ENCODE measurements at regions not wholly inside any gene's neighbourhood (a gene's known extent, or its start where the extent isn't known, plus 50 kb on each side); places are given as distances from the start of the nearest gene placed in this dataset.

DNA sequence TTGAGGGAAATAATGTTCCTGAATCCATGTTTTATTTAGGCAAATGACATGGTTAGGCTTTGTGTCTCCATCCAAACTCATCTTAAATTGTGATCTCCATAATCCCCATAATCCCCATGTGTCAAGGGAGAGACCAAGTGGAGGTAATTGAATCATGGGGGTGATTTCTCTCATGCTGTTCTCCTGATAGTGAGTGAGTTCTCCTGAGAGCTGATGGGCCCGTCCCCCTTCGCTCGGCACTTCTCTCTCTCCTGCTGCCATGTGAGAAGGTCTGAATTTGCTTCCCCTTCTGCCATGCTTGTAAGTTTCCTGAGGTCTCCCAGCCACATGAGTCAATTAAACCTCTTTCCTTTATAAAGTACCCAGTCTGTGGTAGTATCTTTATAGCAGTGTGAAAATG, 563.0 kb upstream of the NR3C2 start:
- TF ChIP-seq CTCF (conservative IDR thresholded peaks at IDR 0.05 in 1 of 2, IDR thresholded peaks at IDR 0.05 in 1 of 2; ENCODE audit: low read depth in 1 of 2, low read length in 2 of 2) (no peak), EZH2 (IDR thresholded peaks at IDR 0.05; ENCODE audit: low read length, missing control alignments) (no peak)
